Transverse colon (tissue), 4 donors: ENCODE measurements at regions not wholly inside any gene's neighbourhood (a gene's known extent, or its start where the extent isn't known, plus 50 kb on each side); places are given as distances from the start of the nearest gene placed in this dataset.

ENCODE experiments used
- DNase-seq: peaks from one replicate; pipeline ENCODE4 v3.0.0-alpha.2; 2019
- H3K27ac ChIP-seq, 4 donors: fragments of 200-600 bp; sonication (generic); 2 replicates each; pipeline ENCODE4 v1.5.1; 2016 to 2018; ENCODE audit warnings: inconsistent platforms in 4 of 4
- H3K27me3 ChIP-seq: fragments of 200-600 bp; sonication (generic); 2 replicates; pipeline ENCODE4 v1.5.1; 2017; ENCODE audit warnings: inconsistent platforms
- H3K36me3 ChIP-seq, 4 donors: fragments of 200-600 bp; sonication (generic); 2 replicates each; pipeline ENCODE4 v1.5.1; 2017 to 2019; ENCODE audit warnings: inconsistent platforms in 4 of 4
- H3K4me1 ChIP-seq, 4 donors: fragments of 200-600 bp; sonication (generic); 2 replicates each; pipeline ENCODE4 v1.5.1; 2017 to 2020; ENCODE audit warnings: inconsistent platforms in 4 of 4
- H3K4me3 ChIP-seq, 4 donors: fragments of 200-600 bp; sonication (generic); 1 replicate in 1 of 4; 2 replicates in 3 of 4; pipeline versions ENCODE4 v1.5.1 to v1.6.1; 2017 to 2019; ENCODE audit warnings: inconsistent platforms in 4 of 4
- H3K9me3 ChIP-seq, 2 donors: fragments of 200-600 bp; sonication (generic); 2 replicates each; pipeline ENCODE4 v1.5.1; 2017 to 2019; ENCODE audit warnings: inconsistent platforms in 2 of 2
- EP300 ChIP-seq: sonication (generic); formaldehyde crosslinking; IDR thresholded peaks from one replicate; pipeline ENCODE4 v1.6.1; 2017; ENCODE audit warnings: antibody characterized with exemption, low read depth
- POLR2A ChIP-seq: fragments of 450-650 bp; IDR thresholded peaks from one replicate; pipeline ENCODE4 v1.6.1; 2016; ENCODE audit warnings: antibody characterized with exemption, mild to moderate bottlenecking, moderate library complexity
- POLR2AphosphoS5 ChIP-seq, 3 donors: sonication (generic); formaldehyde crosslinking; IDR thresholded peaks; one replicate each; pipeline ENCODE4 v1.6.1; 2016; ENCODE audit warnings: antibody characterized with exemption in 3 of 3
- WGBS, 2 donors: methylation state at CpG; one replicate each; pipeline ENCODE4 v1.1.5; 2018; ENCODE audit warnings: low coverage in 1 of 2; 5-methylcytosine and 5-hydroxymethylcytosine counted together
- in situ Hi-C, 4 donors: fragments of 200-750 bp; cut with MboI; loops; one replicate each; pipeline versions ENCODE4 v1.15.0 to v1.15.1; 2017; ENCODE audit warnings: low sequenced_read_pairs in 3 of 4, low pct_ligation_motif_present in 1 of 4, low pct_unique_long_range_greater_than_20kb in 1 of 4
- intact Hi-C: fragments of 100-400 bp; cut with DNase I; formaldehyde crosslinking; loops from one replicate; pipeline ENCODE4 v1.15.1; 2023; ENCODE audit warnings: low total_unique reads
- TF ChIP-seq, protein P1 (sequence below), 5 experiments: fragments of 200-600 bp in 3 of 5; fragments of 450-650 bp in 2 of 5; sonication (generic) in 3 of 5; IDR thresholded peaks; 1 replicate in 2 of 5; 2 replicates in 3 of 5; pipeline ENCODE4 v1.5.1; 2016 to 2017; ENCODE audit warnings: antibody characterized with exemption in 5 of 5, inconsistent platforms in 3 of 5, mild to moderate bottlenecking in 2 of 5, moderate library complexity in 1 of 5

DNA sequence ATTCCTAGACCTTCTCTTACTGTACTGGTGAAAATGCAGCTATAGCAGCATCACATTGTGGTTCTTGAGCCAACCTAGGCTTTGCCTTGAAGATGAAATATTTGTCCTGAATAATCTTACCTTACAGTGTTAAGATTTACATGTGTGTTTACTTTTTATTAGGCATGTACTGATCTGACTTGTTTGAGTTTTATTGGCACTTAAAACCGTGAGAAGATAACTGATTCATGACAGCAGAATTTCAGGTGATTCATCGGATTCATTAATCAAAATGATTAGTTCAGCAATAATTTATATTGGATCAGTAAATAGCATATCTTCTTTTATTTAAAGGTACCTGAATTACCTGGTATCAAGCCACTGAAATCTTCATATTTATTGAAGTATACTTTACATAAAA lies 296.3 kb downstream of the KLF5 start:
- in situ Hi-C loops = no loop called here

DNA sequence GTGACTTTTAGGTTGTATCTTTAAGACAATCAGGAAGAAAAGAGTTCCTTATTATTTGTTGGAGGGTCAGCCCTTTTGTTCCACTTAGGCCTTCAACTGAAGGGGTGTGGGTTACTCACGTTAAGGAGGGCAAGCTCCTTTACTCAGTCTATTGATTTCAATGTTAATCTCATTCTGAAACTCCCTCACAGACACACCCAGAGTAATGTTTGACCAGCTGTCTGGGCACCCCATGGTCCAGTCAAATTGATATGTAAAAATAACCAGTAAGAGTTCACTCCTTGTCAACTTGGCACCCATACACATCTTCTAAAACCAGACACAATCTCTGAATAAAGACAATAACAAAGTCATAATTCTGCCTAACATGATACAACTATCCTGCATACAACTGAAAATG lies 292.9 kb downstream of the KLF5 start:
- H3K36me3 ChIP-seq = no peaks in the 10 kb centered on the region
- H3K9me3 ChIP-seq = no peaks in the 10 kb centered on the region
- H3K27ac ChIP-seq = no peak overlapping the region
- TF ChIP-seq EP300 (no peak), POLR2A (no peak)
- TF ChIP-seq, protein P1, sequence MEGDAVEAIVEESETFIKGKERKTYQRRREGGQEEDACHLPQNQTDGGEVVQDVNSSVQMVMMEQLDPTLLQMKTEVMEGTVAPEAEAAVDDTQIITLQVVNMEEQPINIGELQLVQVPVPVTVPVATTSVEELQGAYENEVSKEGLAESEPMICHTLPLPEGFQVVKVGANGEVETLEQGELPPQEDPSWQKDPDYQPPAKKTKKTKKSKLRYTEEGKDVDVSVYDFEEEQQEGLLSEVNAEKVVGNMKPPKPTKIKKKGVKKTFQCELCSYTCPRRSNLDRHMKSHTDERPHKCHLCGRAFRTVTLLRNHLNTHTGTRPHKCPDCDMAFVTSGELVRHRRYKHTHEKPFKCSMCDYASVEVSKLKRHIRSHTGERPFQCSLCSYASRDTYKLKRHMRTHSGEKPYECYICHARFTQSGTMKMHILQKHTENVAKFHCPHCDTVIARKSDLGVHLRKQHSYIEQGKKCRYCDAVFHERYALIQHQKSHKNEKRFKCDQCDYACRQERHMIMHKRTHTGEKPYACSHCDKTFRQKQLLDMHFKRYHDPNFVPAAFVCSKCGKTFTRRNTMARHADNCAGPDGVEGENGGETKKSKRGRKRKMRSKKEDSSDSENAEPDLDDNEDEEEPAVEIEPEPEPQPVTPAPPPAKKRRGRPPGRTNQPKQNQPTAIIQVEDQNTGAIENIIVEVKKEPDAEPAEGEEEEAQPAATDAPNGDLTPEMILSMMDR (IDR thresholded peaks at IDR 0.05) = no peak
- no peak for DNase-seq
- WGBS, 2 donors = 17 to 52% methylated on average over 1 of the region's 1 CpG
- intact Hi-C loops = no loop called here
- in situ Hi-C loops = no loop called here
- H3K4me3 ChIP-seq = no peak overlapping the region
- no peaks in the 10 kb centered on the region for H3K27me3 ChIP-seq
- no peaks in the 10 kb centered on the region for H3K4me1 ChIP-seq

More for the DNA sequence above, 296.3 kb downstream of the KLF5 start:
- H3K9me3 ChIP-seq = no peaks in the 10 kb centered on the region
- 63 to 77% methylated on average over 2 of the region's 2 CpGs for WGBS, 2 donors
- H3K27me3 ChIP-seq = no peaks in the 10 kb centered on the region
- no peak for TF ChIP-seq EP300
- TF ChIP-seq POLR2AphosphoS5 (IDR thresholded peaks at IDR 0.05) = no peak
- TF ChIP-seq, protein P1 (IDR thresholded peaks at IDR 0.05) = no peak
- TF ChIP-seq POLR2A = no peak
- no peak for DNase-seq
- no peaks in the 10 kb centered on the region for H3K36me3 ChIP-seq
- H3K4me3 ChIP-seq = no peak overlapping the region
- H3K27ac ChIP-seq = no peak overlapping the region
- H3K4me1 ChIP-seq = no peaks in the 10 kb centered on the region
- intact Hi-C loops = no loop called here

DNA sequence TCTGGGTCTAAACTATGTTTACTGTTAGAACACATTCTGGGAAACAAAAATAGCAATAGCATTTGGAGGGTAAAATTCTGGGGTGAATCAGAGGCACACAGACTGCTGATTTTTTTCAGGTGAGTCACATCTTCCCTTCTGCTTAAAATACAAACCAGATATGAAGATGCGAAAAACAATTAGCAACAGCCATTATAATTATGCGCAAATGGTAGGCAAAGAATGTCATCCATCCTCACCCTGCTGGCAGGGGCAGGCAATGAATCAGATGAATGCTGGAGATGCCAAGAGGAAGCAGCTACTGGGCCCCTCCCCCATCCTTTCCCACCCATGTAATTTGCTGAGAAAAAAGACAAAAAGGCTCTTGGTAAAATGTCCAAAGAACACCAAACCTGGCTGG lies 282.9 kb downstream of the KLF5 start:
- in situ Hi-C loops (no loop called here), intact Hi-C loops (no loop called here)
- Histone ChIP-seq H3K9me3 (no peaks in the 10 kb centered on the region), H3K27me3 (no peaks in the 10 kb centered on the region), H3K4me3 (no peak overlapping the region), H3K27ac (no peak overlapping the region), H3K4me1 (no peaks in the 10 kb centered on the region), H3K36me3 (no peaks in the 10 kb centered on the region)
- WGBS, 2 donors = 87 to 100% methylated on average over 2 of the region's 2 CpGs
- no peak for TF ChIP-seq POLR2A
- TF ChIP-seq EP300 = no peak
- TF ChIP-seq, protein P1 (IDR thresholded peaks at IDR 0.05) = no peak
- TF ChIP-seq POLR2AphosphoS5 (IDR thresholded peaks at IDR 0.05) = no peak
- DNase-seq = no peak

DNA sequence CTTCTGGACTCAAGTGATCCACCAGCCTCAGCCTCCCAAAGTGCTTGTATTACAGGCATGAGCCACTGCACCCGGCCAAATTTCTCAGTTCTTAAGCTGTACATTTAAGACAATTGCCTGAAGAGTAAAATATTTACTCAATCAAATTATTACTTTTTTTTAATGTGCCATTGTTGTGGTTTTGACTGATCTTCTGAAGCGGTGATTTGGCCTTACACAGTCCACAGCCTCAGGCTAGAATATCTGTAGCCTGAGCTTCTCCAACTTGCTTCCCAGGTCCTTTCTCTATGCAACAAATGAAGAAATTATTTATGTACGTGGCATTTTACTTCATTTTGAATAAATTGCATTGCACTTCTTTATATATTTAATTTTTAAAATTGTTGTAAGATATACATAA lies 281.3 kb downstream of the KLF5 start:
- DNase-seq = no peak
- H3K4me3 ChIP-seq = no peak overlapping the region
- H3K9me3 ChIP-seq = no peaks in the 10 kb centered on the region
- H3K36me3 ChIP-seq = no peaks in the 10 kb centered on the region
- no peaks in the 10 kb centered on the region for H3K4me1 ChIP-seq
- no peaks in the 10 kb centered on the region for H3K27me3 ChIP-seq
- no peak overlapping the region for H3K27ac ChIP-seq
- in situ Hi-C loops (no loop called here), intact Hi-C loops (no loop called here)
- WGBS, 2 donors = 76 to 86% methylated on average over 3 of the region's 3 CpGs
- no peak for TF ChIP-seq EP300
- no peak for TF ChIP-seq POLR2AphosphoS5 (IDR thresholded peaks at IDR 0.05)
- TF ChIP-seq, protein P1 (IDR thresholded peaks at IDR 0.05) = no peak
- TF ChIP-seq POLR2A = no peak
